Upper lobe of left lung (tissue), 4 donors: ENCODE measurements at regions not wholly inside any gene's neighbourhood (a gene's known extent, or its start where the extent isn't known, plus 50 kb on each side); places are given as distances from the start of the nearest gene placed in this dataset.

Experiments
- EP300 ChIP-seq, 4 donors: sonication (generic); formaldehyde crosslinking; IDR thresholded peaks; one replicate each; pipeline ENCODE4 v1.5.1; 2017; ENCODE audit warnings: antibody characterized with exemption in 4 of 4, control low read depth in 2 of 4
- TF ChIP-seq, protein P1 (sequence below), 6 experiments: fragments of 450-650 bp in 4 of 6; fragments of 200-600 bp in 2 of 6; sonication (generic) in 2 of 6; IDR thresholded peaks; one replicate each; pipeline ENCODE4 v1.5.1; 2016 to 2019; ENCODE audit warnings: antibody characterized with exemption in 6 of 6

DNA sequence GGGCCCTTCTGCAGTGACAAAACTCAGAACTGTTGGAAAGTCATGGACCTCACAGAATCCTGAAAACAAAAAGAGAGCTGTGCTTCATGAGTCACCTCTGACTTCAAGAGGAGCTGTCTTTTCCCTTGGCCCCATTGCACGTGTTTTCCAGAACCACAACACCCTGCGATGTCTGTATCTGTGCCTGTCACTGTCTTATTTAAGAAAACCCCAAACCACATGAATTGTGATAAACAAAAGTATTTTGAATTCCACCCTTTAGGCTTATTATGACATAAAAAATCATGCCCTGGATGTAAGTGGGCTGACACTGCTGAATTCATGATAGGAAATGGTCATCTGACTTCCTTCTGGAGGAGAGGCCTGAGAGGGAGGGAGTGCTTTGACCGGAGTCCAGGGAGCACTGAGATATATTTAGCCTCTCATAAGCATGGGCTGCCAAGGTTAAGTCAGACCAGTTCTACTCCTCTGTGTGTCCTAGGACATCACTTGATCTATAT, 96.4 kb upstream of the DUSP22 start:
- no peak for TF ChIP-seq EP300 (IDR thresholded peaks at IDR 0.05)
- TF ChIP-seq, protein P1, sequence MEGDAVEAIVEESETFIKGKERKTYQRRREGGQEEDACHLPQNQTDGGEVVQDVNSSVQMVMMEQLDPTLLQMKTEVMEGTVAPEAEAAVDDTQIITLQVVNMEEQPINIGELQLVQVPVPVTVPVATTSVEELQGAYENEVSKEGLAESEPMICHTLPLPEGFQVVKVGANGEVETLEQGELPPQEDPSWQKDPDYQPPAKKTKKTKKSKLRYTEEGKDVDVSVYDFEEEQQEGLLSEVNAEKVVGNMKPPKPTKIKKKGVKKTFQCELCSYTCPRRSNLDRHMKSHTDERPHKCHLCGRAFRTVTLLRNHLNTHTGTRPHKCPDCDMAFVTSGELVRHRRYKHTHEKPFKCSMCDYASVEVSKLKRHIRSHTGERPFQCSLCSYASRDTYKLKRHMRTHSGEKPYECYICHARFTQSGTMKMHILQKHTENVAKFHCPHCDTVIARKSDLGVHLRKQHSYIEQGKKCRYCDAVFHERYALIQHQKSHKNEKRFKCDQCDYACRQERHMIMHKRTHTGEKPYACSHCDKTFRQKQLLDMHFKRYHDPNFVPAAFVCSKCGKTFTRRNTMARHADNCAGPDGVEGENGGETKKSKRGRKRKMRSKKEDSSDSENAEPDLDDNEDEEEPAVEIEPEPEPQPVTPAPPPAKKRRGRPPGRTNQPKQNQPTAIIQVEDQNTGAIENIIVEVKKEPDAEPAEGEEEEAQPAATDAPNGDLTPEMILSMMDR (IDR thresholded peaks at IDR 0.05), result no peak
